NB4 (cell line): ENCODE measurements at regions not wholly inside any gene's neighbourhood (a gene's known extent, or its start where the extent isn't known, plus 50 kb on each side); places are given as distances from the start of the nearest gene placed in this dataset.

Experiments used
- CTCF ChIP-seq: IDR thresholded peaks from one replicate; pipeline ENCODE4 v1.5.1; 2012; ENCODE audit warnings: low read depth, low read length
- POLR2A ChIP-seq: IDR thresholded peaks from 2 replicates; pipeline ENCODE4 v1.6.1; 2011; ENCODE audit warnings: mild to moderate bottlenecking; ENCODE audit not compliant: insufficient read length; ENCODE audit errors: extremely low read depth

- TF ChIP-seq CTCF = no peak
- no peak for TF ChIP-seq POLR2A
Observed at GRCh38 chr1:4176841-4177240, 276.8 kb upstream of the C1orf174 start.
